HPDE6-E6E7 (cell line): ENCODE measurements at regions not wholly inside any gene's neighbourhood (a gene's known extent, or its start where the extent isn't known, plus 50 kb on each side); places are given as distances from the start of the nearest gene placed in this dataset.
A peak's percentile ranks its signal among the peaks of the same experiment; 100 is the strongest.

ENCODE experiments used
- DNase-seq: peaks from one replicate; pipeline ENCODE4 v3.0.0; 2011; ENCODE audit warnings: missing footprints; ENCODE audit errors: extremely low spot score

GRCh38 chr13:72004246-72004645 lies 137.2 kb upstream of the DACH1 start:
- DNase-seq: no peak

DNA sequence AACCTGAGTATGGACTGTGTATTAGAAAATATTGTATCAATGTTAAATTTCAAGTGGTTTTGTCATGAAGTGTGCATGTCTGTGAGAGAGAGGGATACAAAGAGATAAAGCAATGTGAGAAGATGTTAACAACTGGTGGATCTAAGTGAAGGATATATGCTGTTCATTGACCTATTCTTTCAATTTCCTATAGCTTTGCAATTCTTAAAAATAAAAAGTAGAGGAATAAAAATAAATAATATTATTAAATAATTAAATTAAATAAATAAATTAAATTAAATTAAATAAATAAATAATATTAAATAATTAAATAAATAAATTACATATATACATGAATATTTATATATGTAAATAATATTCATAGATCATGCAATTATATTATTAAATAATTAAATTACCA lies 131.2 kb upstream of the DACH1 start:
- no peak for DNase-seq

- DNase-seq: no peak
These were observed 112.6 kb upstream of the DACH1 start for GRCh38 chr13:71979616-71980015.

GRCh38 chr13:71977028-71977427 lies 110.0 kb upstream of the DACH1 start:
- DNase-seq: no peak

DNA sequence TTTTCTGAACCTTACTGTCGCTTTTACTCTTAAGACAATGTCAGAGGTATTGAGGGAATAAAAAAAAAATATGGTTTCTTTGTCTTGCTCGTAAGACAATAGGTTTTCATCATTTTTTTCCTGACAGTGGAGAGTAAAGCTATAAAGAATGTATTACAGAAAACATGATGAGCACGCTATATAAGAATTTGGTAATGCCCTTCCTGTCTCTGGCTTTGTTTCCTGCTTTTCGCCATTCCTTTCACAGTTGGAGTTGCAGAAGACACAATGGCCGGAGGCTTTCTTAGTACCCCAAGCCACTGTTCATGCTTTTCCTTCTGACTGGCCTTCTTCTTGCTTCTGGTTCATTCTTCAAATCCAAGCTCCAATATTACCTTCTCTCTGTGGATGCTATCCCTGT lies 101.0 kb upstream of the DACH1 start:
- DNase-seq: no peak

GRCh38 chr13:71964491-71965100 lies 97.6 kb upstream of the DACH1 start:
- no peak for DNase-seq

GRCh38 chr13:71962735-71963134 lies 95.7 kb upstream of the DACH1 start:
- DNase-seq: no peak

DNA sequence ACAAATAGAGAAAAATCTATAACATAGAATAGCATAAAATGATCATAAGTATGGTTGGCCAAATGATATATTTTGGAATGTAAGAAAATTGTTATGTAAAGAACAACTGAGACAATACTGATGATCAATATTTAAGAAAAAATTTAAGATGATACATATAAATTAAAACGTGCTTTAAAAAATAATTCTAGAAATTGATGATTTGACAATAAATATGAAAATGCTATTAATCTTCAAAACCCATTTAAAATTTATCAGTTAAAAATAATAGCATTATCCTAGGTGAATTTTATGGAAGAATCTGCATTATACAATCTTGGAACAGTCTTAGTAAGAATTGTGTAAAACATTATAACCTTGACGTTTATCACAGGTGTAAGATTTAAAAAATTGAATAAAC lies 95.1 kb upstream of the DACH1 start:
- DNase-seq: no peak

- DNase-seq: no peak
These were observed 82.4 kb upstream of the DACH1 start for GRCh38 chr13:71949441-71949840.

DNA sequence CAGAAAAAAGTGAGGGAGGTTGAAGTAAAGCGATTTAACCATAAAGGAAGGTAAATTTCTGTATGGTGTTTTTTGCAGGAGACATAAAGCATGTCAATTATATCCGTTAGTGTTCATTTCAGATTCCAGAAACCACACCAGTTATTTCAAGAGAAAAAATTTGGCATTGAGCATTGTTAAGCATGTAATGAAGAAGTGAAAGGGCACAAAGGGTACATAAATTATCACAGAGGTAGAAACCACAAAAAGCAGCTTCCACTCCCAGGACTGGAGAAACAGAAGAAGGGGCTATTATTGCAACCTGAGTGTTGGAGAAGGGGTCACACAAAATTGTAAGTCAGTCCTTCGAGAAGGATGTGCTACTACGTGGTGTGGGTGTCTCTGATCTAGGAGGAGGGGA lies 72.2 kb upstream of the DACH1 start:
- DNase-seq: no peak

GRCh38 chr13:71935166-71935840 lies 68.3 kb upstream of the DACH1 start:
- peak; percentile 5 for DNase-seq

DNA sequence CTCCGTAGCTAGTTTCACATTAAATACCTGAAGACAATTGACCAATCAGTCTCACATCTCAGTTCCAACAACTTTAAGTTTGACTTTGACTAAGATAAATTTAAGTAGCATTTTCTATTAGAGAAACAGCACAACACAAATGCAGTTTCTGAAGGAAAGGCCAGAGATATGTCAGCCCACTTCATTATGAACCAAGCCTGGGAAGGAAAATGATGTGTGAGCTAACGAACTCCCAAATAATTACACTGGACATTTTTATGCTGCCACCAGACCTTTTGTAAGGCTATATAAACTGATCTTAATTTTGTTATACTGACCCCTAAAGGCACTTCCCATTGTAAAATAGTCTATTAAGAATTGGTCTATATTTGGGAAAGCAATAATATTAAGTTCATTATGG lies 57.9 kb upstream of the DACH1 start:
- DNase-seq: no peak

DNA sequence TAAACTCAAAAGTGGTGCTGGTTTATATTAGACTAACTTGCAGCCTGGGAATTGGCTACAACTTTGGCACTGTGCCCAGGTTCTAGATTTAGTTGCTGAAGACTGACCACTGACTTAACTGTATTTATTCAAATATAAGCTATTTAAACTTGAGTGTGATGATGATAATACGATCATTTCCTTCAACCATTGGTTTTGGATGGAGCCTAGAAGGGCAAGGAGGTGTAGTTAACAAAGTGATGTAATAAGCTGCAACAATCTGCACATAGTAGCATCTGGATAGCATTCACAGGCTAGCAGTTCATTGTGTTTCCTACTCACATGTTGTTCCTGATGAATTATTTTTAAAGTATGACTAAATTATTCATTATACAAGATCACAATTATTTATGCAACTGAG lies 55.2 kb upstream of the DACH1 start:
- DNase-seq: no peak
